Fibroblast of peridontal ligament (primary cell): ENCODE measurements at regions not wholly inside any gene's neighbourhood (a gene's known extent, or its start where the extent isn't known, plus 50 kb on each side); places are given as distances from the start of the nearest gene placed in this dataset.
"Not testable (repeated sequence)": the region's sequence is repeated elsewhere in the genome, so short reads cannot be mapped to it uniquely, and the experiment has no call there.

Experiments
- DNase-seq: peaks from one replicate; pipeline ENCODE4 v3.0.0-alpha.2; 2010; ENCODE audit errors: extremely low read depth

DNA sequence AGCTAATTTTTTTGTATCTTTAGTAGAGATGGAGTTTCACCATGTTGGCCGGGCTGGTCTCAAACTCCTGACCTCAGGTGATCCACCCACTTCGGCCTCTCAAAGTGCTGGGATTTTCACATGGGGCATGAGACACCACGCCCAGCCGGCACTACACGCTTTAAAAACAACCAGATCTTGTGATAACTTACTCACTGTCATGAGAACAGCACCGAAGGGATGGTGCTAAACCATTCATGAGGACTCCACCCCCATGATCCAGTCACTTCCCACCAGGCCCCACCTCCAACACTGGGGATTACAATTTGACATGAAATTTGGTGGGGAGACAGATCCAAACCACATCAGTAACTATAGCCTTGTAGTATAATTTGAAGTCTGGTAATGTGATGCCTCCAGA, 67.4 kb upstream of the ZNF169 start:
- not testable (repeated sequence) for DNase-seq

DNA sequence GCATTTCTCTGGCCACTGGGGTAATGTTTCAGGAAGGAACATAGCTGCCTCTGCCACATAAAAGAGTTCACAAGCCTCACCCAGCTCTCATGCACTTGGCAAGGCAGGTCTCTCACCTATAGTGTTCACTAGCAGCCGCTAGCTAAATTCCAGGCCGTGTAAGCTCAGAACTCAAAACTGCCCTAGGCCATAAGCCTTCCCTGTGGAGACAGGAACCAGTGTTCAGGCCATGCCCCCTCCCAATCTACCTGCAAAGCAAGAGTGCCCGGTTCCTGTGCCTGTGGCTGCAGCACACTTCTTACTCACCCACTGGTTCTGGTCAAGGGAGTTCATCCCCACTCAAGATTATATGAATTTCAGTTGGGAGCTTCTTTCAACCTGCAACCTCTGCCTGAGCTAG, 60.7 kb upstream of the ZNF169 start:
- no peak for DNase-seq

DNA sequence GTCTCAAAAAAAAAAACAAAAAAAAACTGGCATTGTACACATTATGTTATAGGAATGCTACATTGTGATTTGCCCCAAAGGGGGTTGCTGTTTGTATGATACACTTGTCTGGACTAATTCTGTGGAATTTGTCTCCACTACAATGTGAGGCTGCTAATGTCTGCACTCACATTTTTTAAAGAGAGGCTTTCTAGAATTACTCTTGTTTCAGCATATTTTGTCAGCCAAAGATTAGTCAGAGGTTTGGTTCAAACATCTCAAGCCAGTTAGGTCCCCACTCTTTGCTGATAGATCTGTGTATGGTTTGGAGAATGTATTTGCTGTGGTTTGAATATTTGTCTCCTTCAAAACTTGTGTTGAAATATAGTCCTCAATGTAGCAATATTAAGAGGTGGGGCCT, 59.3 kb upstream of the ZNF169 start:
- peak; percentile 79 for DNase-seq

DNA sequence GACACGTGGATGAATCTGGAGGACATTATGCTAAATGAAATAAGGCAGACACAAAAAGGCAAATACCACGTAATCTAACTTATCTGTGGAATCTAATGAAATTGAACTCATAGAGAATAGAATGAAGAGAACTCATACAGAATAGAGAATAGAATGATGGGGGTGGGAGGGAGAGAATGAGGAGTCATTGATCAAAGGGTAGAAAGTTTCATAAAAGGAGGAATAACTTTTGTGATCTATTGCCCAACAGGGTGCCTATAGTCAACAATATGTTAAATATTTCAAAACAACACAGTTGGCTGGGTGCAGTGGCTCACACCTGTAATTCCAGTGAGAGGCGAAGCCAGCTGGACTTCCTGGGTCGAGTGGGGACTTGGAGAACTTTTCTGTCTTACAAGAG, 54.9 kb upstream of the ZNF169 start:
- DNase-seq = no peak

DNA sequence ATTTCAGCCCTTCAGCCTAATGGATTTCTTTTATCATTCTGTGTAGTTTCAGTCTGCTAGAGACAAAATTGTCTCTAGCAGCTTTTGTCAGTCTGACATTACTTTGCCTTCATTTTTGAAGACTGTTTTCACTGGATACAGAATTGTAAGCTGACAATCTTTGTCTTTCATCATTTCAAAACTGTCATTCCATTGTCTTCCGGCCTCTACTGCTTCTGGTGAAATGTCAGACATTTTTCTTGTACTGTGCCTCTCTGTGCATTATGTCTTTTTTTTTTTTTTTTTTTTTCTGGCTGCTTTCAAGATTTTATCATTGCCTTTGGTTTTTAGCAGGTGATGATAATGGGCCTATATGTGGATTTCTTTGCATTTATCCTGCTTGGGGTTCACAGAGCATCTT, 51.3 kb upstream of the ZNF169 start:
- DNase-seq = no peak
